Muscle of leg (tissue), 3 donors: ENCODE measurements at regions not wholly inside any gene's neighbourhood (a gene's known extent, or its start where the extent isn't known, plus 50 kb on each side); places are given as distances from the start of the nearest gene placed in this dataset.
A peak's percentile ranks its signal among the peaks of the same experiment; 100 is the strongest.

Experiments used
- DNase-seq: peaks from one replicate; pipeline ENCODE4 v3.0.0; 2013
- H3K27ac ChIP-seq: one replicate; pipeline ENCODE4 v1.5.1; 2013; ENCODE audit warnings: mild to moderate bottlenecking, low read length, control low read depth
- H3K27me3 ChIP-seq: one replicate; pipeline ENCODE4 v1.6.1; 2013; ENCODE audit warnings: low read length; ENCODE audit not compliant: control insufficient read depth, insufficient read depth
- H3K36me3 ChIP-seq: one replicate; pipeline ENCODE4 v1.6.1; 2013; ENCODE audit warnings: low read length; ENCODE audit not compliant: control insufficient read depth, insufficient read depth
- H3K4me1 ChIP-seq: one replicate; pipeline ENCODE4 v1.6.1; 2013; ENCODE audit warnings: low read length; ENCODE audit not compliant: control insufficient read depth, insufficient read depth
- H3K4me3 ChIP-seq: one replicate; pipeline ENCODE4 v1.5.1; 2013; ENCODE audit warnings: low read length, control low read depth
- H3K9me3 ChIP-seq: replicated peaks from 2 replicates; pipeline ENCODE4 v1.6.1; 2013; ENCODE audit warnings: low read depth, low read length; ENCODE audit not compliant: control insufficient read depth
- WGBS: methylation state at CpG from one replicate; pipeline ENCODE4 v1.1.5; 2013; ENCODE audit warnings: missing lambda C conversion rate; ENCODE audit not compliant: insufficient coverage; 5-methylcytosine and 5-hydroxymethylcytosine counted together

DNA sequence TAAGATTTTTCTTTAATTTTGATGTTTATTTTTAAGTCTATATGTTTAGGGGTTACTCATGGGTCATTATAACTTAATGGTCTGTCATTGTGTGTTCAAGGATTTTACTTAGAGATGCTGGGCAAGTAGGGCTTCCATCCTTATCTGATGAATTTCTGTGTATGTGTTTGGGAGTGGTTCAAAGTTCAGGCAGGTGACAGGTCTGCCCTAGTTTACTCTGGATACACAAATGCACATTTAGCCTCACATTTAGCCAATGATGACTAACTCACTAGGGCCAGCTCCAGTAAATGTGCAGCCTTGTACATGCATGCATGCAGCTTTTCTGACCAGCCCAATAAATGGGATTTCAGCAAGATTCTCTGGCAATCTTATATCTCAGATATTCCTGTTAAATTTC is 554.1 kb downstream of the SI start:
- H3K27ac ChIP-seq = no peak overlapping the region
- H3K4me1 ChIP-seq = no peaks in the 10 kb centered on the region
- H3K27me3 ChIP-seq = no peaks in the 10 kb centered on the region
- no peak overlapping the region for H3K4me3 ChIP-seq
- no peak for DNase-seq
- H3K9me3 ChIP-seq = peaks cover 14% of the 10 kb centered on the region
- no peaks in the 10 kb centered on the region for H3K36me3 ChIP-seq

DNA sequence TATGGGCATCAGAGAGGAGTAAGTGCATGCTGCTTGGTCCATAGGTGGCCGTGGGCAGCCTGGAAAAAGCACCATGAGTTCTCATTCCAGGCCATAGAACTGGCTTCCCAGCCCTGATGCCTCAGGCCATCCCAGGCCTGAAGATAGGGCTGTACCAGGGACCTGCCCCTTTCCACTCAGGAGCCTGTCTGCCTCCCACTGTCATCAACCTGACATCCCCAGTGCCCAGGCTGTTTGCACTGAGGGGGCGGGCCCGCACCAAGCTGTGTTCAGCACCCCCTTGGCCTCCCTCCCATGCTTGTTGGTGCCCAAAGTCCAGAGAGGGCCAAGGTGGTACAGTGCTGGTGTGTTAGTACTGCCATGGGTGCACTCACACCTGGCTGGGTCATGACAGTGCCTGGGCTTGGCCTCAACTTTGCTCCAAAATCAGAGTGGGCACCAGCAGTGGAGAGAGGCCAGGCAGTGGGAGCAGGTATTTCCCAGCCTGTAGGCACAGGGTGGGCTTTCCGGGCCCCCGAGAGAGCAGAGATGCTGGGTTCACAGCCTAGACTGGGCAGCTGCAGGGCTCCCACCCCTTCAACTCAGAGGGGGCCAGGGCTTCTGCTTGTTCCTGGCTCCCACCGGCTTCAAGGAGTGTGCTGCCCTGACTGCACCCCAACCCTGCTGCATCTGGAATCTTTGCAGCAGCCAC is 556.1 kb downstream of the SI start:
- H3K27ac ChIP-seq = no peak overlapping the region
- WGBS = 88% methylated on average over 5 of the region's 6 CpGs

DNA sequence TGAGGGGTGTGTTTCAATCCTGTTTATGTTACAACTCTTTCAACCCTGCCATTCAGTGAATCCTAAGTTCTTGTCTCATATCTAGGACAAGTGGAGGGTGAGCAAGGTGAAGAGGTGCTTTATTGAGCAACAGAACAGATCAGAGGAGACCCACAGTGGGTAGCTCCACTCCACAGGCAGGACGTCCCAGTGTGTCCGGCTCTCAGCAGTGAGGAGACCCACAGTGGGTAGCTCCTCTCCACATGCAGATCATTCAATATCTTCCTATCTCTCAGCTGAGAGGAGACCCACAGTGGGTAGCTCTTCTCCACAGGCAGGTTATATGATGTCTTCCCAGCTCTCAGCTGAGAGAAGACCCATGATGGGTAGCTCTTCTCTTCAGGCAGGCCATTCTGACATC is 556.7 kb downstream of the SI start:
- Histone ChIP-seq H3K27me3 (no peaks in the 10 kb centered on the region), H3K4me1 (no peaks in the 10 kb centered on the region), H3K27ac (no peak overlapping the region), H3K9me3 (peaks cover 14% of the 10 kb centered on the region), H3K4me3 (no peak overlapping the region), H3K36me3 (no peaks in the 10 kb centered on the region)
- WGBS = 70% methylated on average over 2 of the region's 2 CpGs
- no peak for DNase-seq

More for the DNA sequence above, 556.1 kb downstream of the SI start:
- Histone ChIP-seq H3K27me3 (no peaks in the 10 kb centered on the region), H3K36me3 (no peaks in the 10 kb centered on the region), H3K9me3 (peaks cover 14% of the 10 kb centered on the region), H3K4me3 (no peak overlapping the region), H3K4me1 (no peaks in the 10 kb centered on the region)
- DNase-seq = no peak

DNA sequence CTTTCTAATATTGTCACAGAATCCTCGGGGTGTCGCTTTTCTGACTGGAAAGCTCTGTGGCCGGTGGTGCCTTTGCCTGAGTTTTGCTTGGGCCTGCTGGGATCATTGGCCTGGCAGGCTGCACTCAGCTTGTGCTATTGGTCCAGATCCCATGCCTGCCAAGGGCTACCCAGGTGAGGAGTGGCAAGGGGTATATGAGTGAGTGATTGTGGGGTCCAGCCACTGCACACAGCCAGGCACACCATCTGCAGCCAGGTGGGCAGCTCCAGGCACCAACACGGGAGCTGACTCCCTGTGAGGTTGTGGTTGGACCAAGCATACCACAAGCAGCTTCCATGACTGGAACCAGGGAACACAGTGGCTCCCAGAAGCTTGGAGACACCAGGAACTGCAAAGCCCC is 557.2 kb downstream of the SI start:
- no peaks in the 10 kb centered on the region for H3K27me3 ChIP-seq
- 75% methylated on average over 2 of the region's 4 CpGs for WGBS
- no peaks in the 10 kb centered on the region for H3K4me1 ChIP-seq
- peaks cover 14% of the 10 kb centered on the region for H3K9me3 ChIP-seq
- no peak overlapping the region for H3K4me3 ChIP-seq
- H3K27ac ChIP-seq = no peak overlapping the region
- DNase-seq = no peak
- H3K36me3 ChIP-seq = no peaks in the 10 kb centered on the region

DNA sequence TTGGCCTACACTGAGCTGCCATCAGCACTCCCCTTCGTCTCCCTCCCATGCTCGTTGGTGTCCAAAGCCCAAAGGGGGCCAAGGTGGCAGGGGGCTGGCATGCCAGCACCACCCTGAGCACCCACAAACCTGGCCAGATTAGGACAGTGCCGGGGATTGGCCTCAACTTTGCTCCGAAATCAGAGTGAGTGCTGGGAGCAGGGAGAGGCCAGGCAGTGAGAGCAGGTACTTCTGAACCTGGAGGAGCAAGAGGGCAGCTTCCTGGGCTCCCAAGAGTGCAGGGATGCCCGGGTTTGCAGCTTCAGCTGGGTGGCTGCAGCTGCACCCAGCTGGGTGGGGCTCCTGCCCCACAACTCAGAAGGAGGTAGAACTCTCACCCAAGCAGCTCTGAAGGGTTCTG is 563.0 kb downstream of the SI start:
- H3K36me3 ChIP-seq = no peaks in the 10 kb centered on the region
- no peak overlapping the region for H3K27ac ChIP-seq
- no peaks in the 10 kb centered on the region for H3K27me3 ChIP-seq
- no peak for DNase-seq
- H3K4me1 ChIP-seq = no peaks in the 10 kb centered on the region
- 92% methylated on average over 4 of the region's 5 CpGs for WGBS
- H3K9me3 ChIP-seq = peaks cover 10% of the 10 kb centered on the region
- no peak overlapping the region for H3K4me3 ChIP-seq

DNA sequence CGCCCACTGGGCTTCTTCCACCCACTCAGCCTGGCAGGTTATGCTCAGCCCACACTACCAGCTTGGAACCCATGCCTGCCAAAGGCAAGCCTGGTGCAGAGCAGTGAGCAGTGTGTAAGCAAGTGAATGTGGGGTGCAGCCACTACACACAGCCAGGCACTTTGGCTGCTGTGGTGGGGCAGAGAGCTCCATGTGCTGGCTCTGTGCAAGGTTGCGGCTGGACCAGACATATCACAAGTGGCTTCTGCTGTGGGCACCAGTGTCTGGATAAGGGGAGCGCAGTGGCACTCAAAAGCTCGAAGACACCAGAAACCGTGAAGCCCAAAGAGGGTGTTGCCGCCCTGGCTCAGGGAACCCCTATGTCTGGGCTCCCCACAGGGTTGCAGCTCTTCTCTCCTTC is 563.7 kb downstream of the SI start:
- Histone ChIP-seq H3K36me3 (no peaks in the 10 kb centered on the region), H3K27ac (no peak overlapping the region), H3K4me3 (no peak overlapping the region), H3K27me3 (no peaks in the 10 kb centered on the region), H3K9me3 (peaks cover 6% of the 10 kb centered on the region), H3K4me1 (no peaks in the 10 kb centered on the region)
- no CpG with 5 or more reads among the region's 6 CpGs for WGBS
- DNase-seq = no peak

DNA sequence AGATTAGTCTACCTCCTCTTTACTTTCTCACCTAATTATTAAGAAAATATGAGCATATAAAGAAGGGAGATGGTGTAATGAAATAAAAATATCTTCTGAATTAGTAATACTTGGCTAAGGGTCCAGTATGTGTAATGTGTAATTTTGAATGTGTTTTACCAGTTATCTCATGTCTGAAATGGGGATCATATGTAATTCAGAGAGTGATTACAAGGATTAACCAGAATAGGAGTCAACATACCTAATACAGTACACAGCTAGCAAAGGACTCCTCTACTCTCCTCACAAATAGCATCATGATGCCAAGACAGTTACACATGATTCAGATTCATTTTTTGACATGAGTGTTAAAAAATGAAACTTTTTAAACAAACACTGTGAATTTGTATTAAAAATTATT is 570.4 kb downstream of the SI start:
- H3K36me3 ChIP-seq = no peaks in the 10 kb centered on the region
- no peak overlapping the region for H3K27ac ChIP-seq
- no peaks in the 10 kb centered on the region for H3K27me3 ChIP-seq
- H3K4me1 ChIP-seq = no peaks in the 10 kb centered on the region
- peak; percentile 8 for DNase-seq
- no peak overlapping the region for H3K4me3 ChIP-seq
- H3K9me3 ChIP-seq = no peaks in the 10 kb centered on the region

DNA sequence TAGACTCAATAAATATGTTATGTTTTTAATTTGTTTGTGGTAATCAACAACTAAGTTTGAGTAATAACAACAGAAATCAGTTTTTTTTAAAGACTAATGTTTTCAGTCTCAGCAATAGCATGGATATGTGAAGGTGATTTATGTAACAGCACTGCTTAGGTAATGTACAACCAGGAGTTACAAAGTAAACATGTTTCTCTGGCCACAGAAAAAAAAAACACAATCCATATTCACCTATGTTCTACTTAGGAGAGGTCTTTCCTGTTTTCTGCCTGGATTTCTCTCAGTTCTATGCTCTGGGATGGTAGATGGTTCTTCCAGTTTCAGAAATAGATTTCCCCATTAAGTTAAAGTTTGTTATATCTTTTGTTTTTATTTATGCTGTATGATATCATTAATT is 579.4 kb downstream of the SI start:
- Histone ChIP-seq H3K36me3 (no peaks in the 10 kb centered on the region), H3K9me3 (no peaks in the 10 kb centered on the region), H3K4me1 (no peaks in the 10 kb centered on the region), H3K27ac (no peak overlapping the region), H3K27me3 (no peaks in the 10 kb centered on the region), H3K4me3 (no peak overlapping the region)
- no peak for DNase-seq

DNA sequence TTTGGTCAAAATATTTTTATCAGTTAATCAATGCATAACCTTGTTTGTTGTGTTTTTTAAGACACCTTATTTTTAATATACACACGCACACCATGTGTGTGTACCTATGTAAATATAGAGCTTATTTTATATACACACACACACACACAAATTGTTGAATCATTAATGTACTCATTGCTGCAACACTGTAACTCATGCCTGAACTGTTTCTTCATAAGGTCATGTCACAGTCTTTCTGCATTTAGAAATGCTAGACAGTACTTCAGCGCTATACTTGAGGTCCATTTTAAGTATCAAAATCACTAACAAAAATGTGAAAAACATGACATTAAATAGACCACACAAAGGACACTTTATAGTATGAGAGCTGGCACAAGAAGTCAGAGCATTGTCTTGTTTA is 589.4 kb downstream of the SI start:
- Histone ChIP-seq H3K27ac (no peak overlapping the region), H3K27me3 (no peaks in the 10 kb centered on the region), H3K36me3 (no peaks in the 10 kb centered on the region), H3K4me1 (no peaks in the 10 kb centered on the region), H3K4me3 (no peak overlapping the region), H3K9me3 (no peaks in the 10 kb centered on the region)
- no peak for DNase-seq
- no CpG with 5 or more reads among the region's 2 CpGs for WGBS

DNA sequence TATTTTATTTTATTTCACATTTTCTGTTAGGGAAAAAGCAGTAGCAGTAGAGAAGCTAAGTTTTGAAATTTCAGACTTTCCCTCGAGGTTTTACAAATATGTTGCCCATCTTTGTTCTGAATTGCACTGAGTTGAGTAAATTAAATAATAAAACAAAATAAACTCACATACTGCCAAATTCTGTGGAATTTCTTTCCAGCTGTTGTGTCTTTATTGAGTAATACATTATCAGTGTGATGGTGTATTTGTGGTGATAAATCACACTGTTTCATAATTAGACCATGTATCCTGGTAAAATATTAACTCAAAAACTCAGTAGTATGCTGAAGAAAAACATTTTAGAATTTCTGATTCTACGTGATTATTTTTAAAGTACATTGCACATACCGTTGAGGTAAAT is 592.1 kb downstream of the SI start:
- Histone ChIP-seq H3K27me3 (no peaks in the 10 kb centered on the region), H3K36me3 (no peaks in the 10 kb centered on the region), H3K9me3 (no peaks in the 10 kb centered on the region), H3K4me1 (no peaks in the 10 kb centered on the region), H3K27ac (no peak overlapping the region), H3K4me3 (no peak overlapping the region)
- peak; percentile 6 for DNase-seq
- WGBS = no CpG with 5 or more reads among the region's 3 CpGs

DNA sequence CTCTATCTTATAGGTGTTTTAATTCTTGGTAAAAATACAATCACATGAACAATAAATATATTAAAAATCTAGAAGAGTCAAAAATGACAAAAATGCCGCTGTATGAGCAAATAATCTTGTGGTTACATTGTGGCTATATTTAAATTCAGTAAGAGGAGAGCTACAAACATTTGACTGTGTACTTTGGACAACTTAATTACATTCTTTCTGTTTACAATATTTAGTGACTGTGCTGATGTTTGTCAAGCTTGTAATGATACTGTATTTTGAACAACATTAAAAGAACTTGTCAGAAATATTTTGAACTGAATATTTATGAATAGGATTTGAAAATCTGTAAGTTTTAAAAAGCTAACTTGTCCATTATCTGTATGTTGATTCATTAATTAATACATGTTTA is 598.3 kb downstream of the SI start:
- Histone ChIP-seq H3K27me3 (no peaks in the 10 kb centered on the region), H3K36me3 (no peaks in the 10 kb centered on the region), H3K9me3 (peaks cover 2% of the 10 kb centered on the region), H3K4me1 (no peaks in the 10 kb centered on the region), H3K27ac (no peak overlapping the region), H3K4me3 (no peak overlapping the region)
- no peak for DNase-seq
- WGBS = no CpG with 5 or more reads among the region's 1 CpG
